Panc1 (cell line): ENCODE measurements at regions not wholly inside any gene's neighbourhood (a gene's known extent, or its start where the extent isn't known, plus 50 kb on each side); places are given as distances from the start of the nearest gene placed in this dataset.

Source experiments
- POLR2AphosphoS5 ChIP-seq: IDR thresholded peaks from 2 replicates; pipeline ENCODE4 v1.6.1; 2012; ENCODE audit warnings: mild to moderate bottlenecking, low read depth, low read length, moderate library complexity
- SIN3A ChIP-seq: IDR thresholded peaks from 2 replicates; pipeline ENCODE4 v1.6.1; 2012; ENCODE audit warnings: low read depth, mild to moderate bottlenecking, low read length, moderate library complexity, borderline replicate concordance; ENCODE audit not compliant: insufficient read depth
- TCF7L2 ChIP-seq: IDR thresholded peaks from 2 replicates; pipeline ENCODE4 v1.6.1; 2011; ENCODE audit warnings: mild to moderate bottlenecking, low read depth, low read length, inconsistent platforms
- TF ChIP-seq, protein P1 (sequence below): fragments of 450-650 bp; IDR thresholded peaks from 2 replicates; pipeline ENCODE4 v1.5.1; 2017; ENCODE audit warnings: mild to moderate bottlenecking
- TF ChIP-seq, protein P2 (sequence below), 2 experiments: IDR thresholded peaks; 2 replicates each; pipeline ENCODE4 v1.6.1; 2011 to 2012; ENCODE audit warnings: low read depth in 2 of 2, control low read depth in 1 of 2, low read length in 1 of 2, mild to moderate bottlenecking in 1 of 2, moderate library complexity in 1 of 2; ENCODE audit not compliant: insufficient read depth in 1 of 2

DNA sequence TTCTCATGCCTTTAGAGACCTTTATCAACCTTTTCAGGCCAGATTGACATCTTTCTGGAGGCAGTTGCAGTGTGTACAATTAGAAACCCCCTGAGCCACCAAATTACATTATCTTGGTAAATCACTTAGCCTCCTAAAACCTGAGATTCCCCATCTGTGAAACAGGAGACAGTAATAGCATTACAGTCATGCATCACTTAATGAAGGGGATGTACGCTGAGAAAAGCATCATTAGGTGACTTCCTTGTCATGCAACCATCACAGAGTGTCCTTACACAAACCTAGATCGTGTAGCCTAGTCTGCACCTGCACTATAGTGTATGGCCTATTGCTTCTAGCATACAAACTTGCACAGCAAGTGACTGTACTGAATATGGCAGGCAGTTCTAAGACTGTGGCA is 400.8 kb upstream of the CNTN3 start:
- no peak for TF ChIP-seq POLR2AphosphoS5
- TF ChIP-seq, protein P1, sequence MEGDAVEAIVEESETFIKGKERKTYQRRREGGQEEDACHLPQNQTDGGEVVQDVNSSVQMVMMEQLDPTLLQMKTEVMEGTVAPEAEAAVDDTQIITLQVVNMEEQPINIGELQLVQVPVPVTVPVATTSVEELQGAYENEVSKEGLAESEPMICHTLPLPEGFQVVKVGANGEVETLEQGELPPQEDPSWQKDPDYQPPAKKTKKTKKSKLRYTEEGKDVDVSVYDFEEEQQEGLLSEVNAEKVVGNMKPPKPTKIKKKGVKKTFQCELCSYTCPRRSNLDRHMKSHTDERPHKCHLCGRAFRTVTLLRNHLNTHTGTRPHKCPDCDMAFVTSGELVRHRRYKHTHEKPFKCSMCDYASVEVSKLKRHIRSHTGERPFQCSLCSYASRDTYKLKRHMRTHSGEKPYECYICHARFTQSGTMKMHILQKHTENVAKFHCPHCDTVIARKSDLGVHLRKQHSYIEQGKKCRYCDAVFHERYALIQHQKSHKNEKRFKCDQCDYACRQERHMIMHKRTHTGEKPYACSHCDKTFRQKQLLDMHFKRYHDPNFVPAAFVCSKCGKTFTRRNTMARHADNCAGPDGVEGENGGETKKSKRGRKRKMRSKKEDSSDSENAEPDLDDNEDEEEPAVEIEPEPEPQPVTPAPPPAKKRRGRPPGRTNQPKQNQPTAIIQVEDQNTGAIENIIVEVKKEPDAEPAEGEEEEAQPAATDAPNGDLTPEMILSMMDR, result no peak
- TF ChIP-seq SIN3A, result no peak
- TF ChIP-seq, protein P2, sequence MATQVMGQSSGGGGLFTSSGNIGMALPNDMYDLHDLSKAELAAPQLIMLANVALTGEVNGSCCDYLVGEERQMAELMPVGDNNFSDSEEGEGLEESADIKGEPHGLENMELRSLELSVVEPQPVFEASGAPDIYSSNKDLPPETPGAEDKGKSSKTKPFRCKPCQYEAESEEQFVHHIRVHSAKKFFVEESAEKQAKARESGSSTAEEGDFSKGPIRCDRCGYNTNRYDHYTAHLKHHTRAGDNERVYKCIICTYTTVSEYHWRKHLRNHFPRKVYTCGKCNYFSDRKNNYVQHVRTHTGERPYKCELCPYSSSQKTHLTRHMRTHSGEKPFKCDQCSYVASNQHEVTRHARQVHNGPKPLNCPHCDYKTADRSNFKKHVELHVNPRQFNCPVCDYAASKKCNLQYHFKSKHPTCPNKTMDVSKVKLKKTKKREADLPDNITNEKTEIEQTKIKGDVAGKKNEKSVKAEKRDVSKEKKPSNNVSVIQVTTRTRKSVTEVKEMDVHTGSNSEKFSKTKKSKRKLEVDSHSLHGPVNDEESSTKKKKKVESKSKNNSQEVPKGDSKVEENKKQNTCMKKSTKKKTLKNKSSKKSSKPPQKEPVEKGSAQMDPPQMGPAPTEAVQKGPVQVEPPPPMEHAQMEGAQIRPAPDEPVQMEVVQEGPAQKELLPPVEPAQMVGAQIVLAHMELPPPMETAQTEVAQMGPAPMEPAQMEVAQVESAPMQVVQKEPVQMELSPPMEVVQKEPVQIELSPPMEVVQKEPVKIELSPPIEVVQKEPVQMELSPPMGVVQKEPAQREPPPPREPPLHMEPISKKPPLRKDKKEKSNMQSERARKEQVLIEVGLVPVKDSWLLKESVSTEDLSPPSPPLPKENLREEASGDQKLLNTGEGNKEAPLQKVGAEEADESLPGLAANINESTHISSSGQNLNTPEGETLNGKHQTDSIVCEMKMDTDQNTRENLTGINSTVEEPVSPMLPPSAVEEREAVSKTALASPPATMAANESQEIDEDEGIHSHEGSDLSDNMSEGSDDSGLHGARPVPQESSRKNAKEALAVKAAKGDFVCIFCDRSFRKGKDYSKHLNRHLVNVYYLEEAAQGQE (IDR thresholded peaks at IDR 0.05; ENCODE audit: insufficient read depth in 1 of 2, low read depth in 2 of 2, low read length in 1 of 2), result no peak
- TF ChIP-seq TCF7L2, result no peak
